HCT116 (cell line): ENCODE measurements at regions not wholly inside any gene's neighbourhood (a gene's known extent, or its start where the extent isn't known, plus 50 kb on each side); places are given as distances from the start of the nearest gene placed in this dataset.

Source experiments
- CEBPB ChIP-seq: IDR thresholded peaks from 2 replicates; pipeline ENCODE4 v1.6.1; 2012; ENCODE audit warnings: low read depth
- ELF1 ChIP-seq: IDR thresholded peaks from 2 replicates; pipeline ENCODE4 v1.6.1; 2012; ENCODE audit warnings: low read depth, borderline replicate concordance
- EZH2 ChIP-seq: fragments of 200-600 bp; sonication (generic); IDR thresholded peaks from 2 replicates; pipeline ENCODE4 v1.6.1; 2017; ENCODE audit warnings: antibody characterized with exemption, mixed run types
- POLR2A ChIP-seq: IDR thresholded peaks from 2 replicates; pipeline ENCODE4 v1.7.0; 2011; ENCODE audit warnings: borderline replicate concordance; ENCODE audit not compliant: insufficient read depth, insufficient read length; ENCODE audit errors: extremely low read depth
- POLR2AphosphoS5 ChIP-seq: IDR thresholded peaks from 2 replicates; pipeline ENCODE4 v1.6.1; 2011; ENCODE audit warnings: mild to moderate bottlenecking, low read depth, low read length, moderate library complexity
- SRF ChIP-seq: IDR thresholded peaks from 2 replicates; pipeline ENCODE4 v1.6.1; 2012; ENCODE audit warnings: low read depth
- ZFX ChIP-seq: fragments of 450-650 bp; IDR thresholded peaks from 2 replicates; pipeline ENCODE4 v1.6.1; 2017
- TF ChIP-seq, protein P1 (sequence below), 3 experiments: fragments of 200-600 bp in 1 of 3; sonication (generic) in 1 of 3; IDR thresholded peaks in 2 of 3; conservative IDR thresholded peaks in 1 of 3; 2 replicates each; pipeline ENCODE4 v1.5.1; 2012 to 2017; ENCODE audit warnings: low read depth in 2 of 3, low read length in 2 of 3, antibody characterized with exemption in 1 of 3, borderline replicate concordance in 1 of 3, control low read depth in 1 of 3, mild to moderate bottlenecking in 1 of 3, mixed read lengths in 1 of 3, mixed run types in 1 of 3, moderate library complexity in 1 of 3; ENCODE audit not compliant: insufficient read depth in 1 of 3
- TF ChIP-seq, protein P2 (sequence below): IDR thresholded peaks from 2 replicates; pipeline ENCODE4 v1.6.1; 2012; ENCODE audit warnings: low read depth
- TF ChIP-seq, protein P3 (sequence below): IDR thresholded peaks from 2 replicates; pipeline ENCODE4 v1.6.1; 2012
- TF ChIP-seq, protein P4 (sequence below): IDR thresholded peaks from 2 replicates; pipeline ENCODE4 v1.6.1; 2012
- TF ChIP-seq, protein P5 (sequence below): IDR thresholded peaks from 2 replicates; pipeline ENCODE4 v1.6.1; 2011; ENCODE audit warnings: mild to moderate bottlenecking, low read length, moderate library complexity; ENCODE audit not compliant: insufficient replicate concordance; ENCODE audit errors: extremely low read depth

DNA sequence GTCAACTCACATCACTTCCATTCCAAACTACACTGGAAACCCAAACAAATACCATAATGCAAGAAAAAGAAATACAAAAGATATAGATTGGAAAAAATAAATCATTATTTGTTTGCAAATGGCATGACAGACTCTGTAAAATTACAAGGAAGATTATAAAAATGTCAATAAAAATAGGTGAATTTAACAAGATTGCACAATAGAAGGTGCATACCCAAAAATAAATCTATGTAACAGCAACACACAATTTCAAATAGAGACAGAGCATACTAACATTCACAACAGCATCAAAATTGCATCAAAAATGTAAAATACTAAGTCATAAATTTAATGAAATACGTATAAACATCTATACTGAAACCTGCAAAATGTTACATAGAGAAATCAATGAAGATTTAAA lies 1140.0 kb upstream of the GJE1 start:
- TF ChIP-seq, protein P1, sequence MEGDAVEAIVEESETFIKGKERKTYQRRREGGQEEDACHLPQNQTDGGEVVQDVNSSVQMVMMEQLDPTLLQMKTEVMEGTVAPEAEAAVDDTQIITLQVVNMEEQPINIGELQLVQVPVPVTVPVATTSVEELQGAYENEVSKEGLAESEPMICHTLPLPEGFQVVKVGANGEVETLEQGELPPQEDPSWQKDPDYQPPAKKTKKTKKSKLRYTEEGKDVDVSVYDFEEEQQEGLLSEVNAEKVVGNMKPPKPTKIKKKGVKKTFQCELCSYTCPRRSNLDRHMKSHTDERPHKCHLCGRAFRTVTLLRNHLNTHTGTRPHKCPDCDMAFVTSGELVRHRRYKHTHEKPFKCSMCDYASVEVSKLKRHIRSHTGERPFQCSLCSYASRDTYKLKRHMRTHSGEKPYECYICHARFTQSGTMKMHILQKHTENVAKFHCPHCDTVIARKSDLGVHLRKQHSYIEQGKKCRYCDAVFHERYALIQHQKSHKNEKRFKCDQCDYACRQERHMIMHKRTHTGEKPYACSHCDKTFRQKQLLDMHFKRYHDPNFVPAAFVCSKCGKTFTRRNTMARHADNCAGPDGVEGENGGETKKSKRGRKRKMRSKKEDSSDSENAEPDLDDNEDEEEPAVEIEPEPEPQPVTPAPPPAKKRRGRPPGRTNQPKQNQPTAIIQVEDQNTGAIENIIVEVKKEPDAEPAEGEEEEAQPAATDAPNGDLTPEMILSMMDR (IDR thresholded peaks at IDR 0.05 in 2 of 3, conservative IDR thresholded peaks at IDR 0.05 in 1 of 3; ENCODE audit: borderline replicate concordance in 1 of 3, insufficient read depth in 1 of 3, low read depth in 2 of 3, low read length in 2 of 3), result no peak
- no peak for TF ChIP-seq SRF
- TF ChIP-seq, protein P2, sequence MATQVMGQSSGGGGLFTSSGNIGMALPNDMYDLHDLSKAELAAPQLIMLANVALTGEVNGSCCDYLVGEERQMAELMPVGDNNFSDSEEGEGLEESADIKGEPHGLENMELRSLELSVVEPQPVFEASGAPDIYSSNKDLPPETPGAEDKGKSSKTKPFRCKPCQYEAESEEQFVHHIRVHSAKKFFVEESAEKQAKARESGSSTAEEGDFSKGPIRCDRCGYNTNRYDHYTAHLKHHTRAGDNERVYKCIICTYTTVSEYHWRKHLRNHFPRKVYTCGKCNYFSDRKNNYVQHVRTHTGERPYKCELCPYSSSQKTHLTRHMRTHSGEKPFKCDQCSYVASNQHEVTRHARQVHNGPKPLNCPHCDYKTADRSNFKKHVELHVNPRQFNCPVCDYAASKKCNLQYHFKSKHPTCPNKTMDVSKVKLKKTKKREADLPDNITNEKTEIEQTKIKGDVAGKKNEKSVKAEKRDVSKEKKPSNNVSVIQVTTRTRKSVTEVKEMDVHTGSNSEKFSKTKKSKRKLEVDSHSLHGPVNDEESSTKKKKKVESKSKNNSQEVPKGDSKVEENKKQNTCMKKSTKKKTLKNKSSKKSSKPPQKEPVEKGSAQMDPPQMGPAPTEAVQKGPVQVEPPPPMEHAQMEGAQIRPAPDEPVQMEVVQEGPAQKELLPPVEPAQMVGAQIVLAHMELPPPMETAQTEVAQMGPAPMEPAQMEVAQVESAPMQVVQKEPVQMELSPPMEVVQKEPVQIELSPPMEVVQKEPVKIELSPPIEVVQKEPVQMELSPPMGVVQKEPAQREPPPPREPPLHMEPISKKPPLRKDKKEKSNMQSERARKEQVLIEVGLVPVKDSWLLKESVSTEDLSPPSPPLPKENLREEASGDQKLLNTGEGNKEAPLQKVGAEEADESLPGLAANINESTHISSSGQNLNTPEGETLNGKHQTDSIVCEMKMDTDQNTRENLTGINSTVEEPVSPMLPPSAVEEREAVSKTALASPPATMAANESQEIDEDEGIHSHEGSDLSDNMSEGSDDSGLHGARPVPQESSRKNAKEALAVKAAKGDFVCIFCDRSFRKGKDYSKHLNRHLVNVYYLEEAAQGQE, result no peak
- TF ChIP-seq POLR2A, result no peak
- TF ChIP-seq, protein P3, sequence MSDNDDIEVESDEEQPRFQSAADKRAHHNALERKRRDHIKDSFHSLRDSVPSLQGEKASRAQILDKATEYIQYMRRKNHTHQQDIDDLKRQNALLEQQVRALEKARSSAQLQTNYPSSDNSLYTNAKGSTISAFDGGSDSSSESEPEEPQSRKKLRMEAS, result no peak
- TF ChIP-seq EZH2, result no peak
- TF ChIP-seq, protein P4, sequence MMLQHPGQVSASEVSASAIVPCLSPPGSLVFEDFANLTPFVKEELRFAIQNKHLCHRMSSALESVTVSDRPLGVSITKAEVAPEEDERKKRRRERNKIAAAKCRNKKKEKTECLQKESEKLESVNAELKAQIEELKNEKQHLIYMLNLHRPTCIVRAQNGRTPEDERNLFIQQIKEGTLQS, result no peak
- TF ChIP-seq POLR2AphosphoS5, result no peak
- TF ChIP-seq, protein P5, sequence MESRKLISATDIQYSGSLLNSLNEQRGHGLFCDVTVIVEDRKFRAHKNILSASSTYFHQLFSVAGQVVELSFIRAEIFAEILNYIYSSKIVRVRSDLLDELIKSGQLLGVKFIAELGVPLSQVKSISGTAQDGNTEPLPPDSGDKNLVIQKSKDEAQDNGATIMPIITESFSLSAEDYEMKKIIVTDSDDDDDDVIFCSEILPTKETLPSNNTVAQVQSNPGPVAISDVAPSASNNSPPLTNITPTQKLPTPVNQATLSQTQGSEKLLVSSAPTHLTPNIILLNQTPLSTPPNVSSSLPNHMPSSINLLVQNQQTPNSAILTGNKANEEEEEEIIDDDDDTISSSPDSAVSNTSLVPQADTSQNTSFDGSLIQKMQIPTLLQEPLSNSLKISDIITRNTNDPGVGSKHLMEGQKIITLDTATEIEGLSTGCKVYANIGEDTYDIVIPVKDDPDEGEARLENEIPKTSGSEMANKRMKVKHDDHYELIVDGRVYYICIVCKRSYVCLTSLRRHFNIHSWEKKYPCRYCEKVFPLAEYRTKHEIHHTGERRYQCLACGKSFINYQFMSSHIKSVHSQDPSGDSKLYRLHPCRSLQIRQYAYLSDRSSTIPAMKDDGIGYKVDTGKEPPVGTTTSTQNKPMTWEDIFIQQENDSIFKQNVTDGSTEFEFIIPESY, result no peak
- TF ChIP-seq CEBPB, result no peak
- no peak for TF ChIP-seq ZFX
- no peak for TF ChIP-seq ELF1
